Central memory CD8-positive, alpha-beta T cell (primary cell): ENCODE measurements at regions not wholly inside any gene's neighbourhood (a gene's known extent, or its start where the extent isn't known, plus 50 kb on each side); places are given as distances from the start of the nearest gene placed in this dataset.

ENCODE experiments used
- ATAC-seq: fragments of 150-1000 bp; cut with Tn5 transposase; replicated peaks from 2 replicates; pipeline ENCODE4 v1.10.0; 2022; ENCODE audit warnings: mild to moderate bottlenecking, moderate FRiP score, moderate number of reproducible peaks; ENCODE audit not compliant: poor library complexity, severe bottlenecking; ENCODE audit errors: extremely low read depth
- DNase-seq, 2 donors: peaks; one replicate each; pipeline ENCODE4 v3.0.0; 2021; ENCODE audit warnings: low spot score in 2 of 2
- H3K27ac Mint-ChIP-seq: one replicate; pipeline ENCODE4 v1.8.0; 2022; ENCODE audit warnings: low read depth, mild to moderate bottlenecking, moderate library complexity, mixed read lengths
- H3K27me3 Mint-ChIP-seq: one replicate; pipeline ENCODE4 v1.8.0; 2022; ENCODE audit warnings: mixed read lengths
- H3K36me3 Mint-ChIP-seq: one replicate; pipeline ENCODE4 v1.8.0; 2022; ENCODE audit warnings: mild to moderate bottlenecking, moderate library complexity, mixed read lengths; ENCODE audit not compliant: insufficient read depth
- H3K4me1 Mint-ChIP-seq: one replicate; pipeline ENCODE4 v1.8.0; 2022; ENCODE audit warnings: mixed read lengths
- H3K4me3 Mint-ChIP-seq: one replicate; pipeline ENCODE4 v1.8.0; 2022; ENCODE audit warnings: mild to moderate bottlenecking, moderate library complexity, mixed read lengths
- H3K9me3 Mint-ChIP-seq: one replicate; pipeline ENCODE4 v1.8.0; 2022; ENCODE audit warnings: mixed read lengths

GRCh38 chr12:24109381-24110039, 160.0 kb upstream of the SOX5 start:
- Mint-ChIP-seq H3K4me1 (no peaks in the 10 kb centered on the region), H3K9me3 (peaks cover 4% of the 10 kb centered on the region), H3K27me3 (no peaks in the 10 kb centered on the region), H3K36me3 (no peaks in the 10 kb centered on the region), H3K27ac (no peak overlapping the region), H3K4me3 (no peak overlapping the region)
- ATAC-seq = no peak
- DNase-seq = no peak

GRCh38 chr12:24102676-24103075, 153.2 kb upstream of the SOX5 start:
- Mint-ChIP-seq H3K27me3 (no peaks in the 10 kb centered on the region), H3K4me3 (no peak overlapping the region), H3K4me1 (no peaks in the 10 kb centered on the region), H3K36me3 (no peaks in the 10 kb centered on the region), H3K9me3 (no peaks in the 10 kb centered on the region), H3K27ac (no peak overlapping the region)
- ATAC-seq (no peak), DNase-seq (no peak)

- Mint-ChIP-seq H3K36me3 (no peaks in the 10 kb centered on the region), H3K27ac (no peak overlapping the region), H3K27me3 (no peaks in the 10 kb centered on the region), H3K4me3 (no peak overlapping the region), H3K4me1 (no peaks in the 10 kb centered on the region), H3K9me3 (no peaks in the 10 kb centered on the region)
- no peak for ATAC-seq
- no peak for DNase-seq
Observed at GRCh38 chr12:24099576-24099975, 150.1 kb upstream of the SOX5 start.

GRCh38 chr12:24095245-24095644, 145.8 kb upstream of the SOX5 start:
- Mint-ChIP-seq H3K27me3 (no peaks in the 10 kb centered on the region), H3K4me3 (no peak overlapping the region), H3K27ac (no peak overlapping the region), H3K36me3 (no peaks in the 10 kb centered on the region), H3K4me1 (no peaks in the 10 kb centered on the region), H3K9me3 (peaks cover 12% of the 10 kb centered on the region)
- DNase-seq = no peak
- ATAC-seq = no peak

GRCh38 chr12:24089510-24089890, 140.0 kb upstream of the SOX5 start:
- ATAC-seq (no peak), DNase-seq (no peak)
- Mint-ChIP-seq H3K36me3 (no peaks in the 10 kb centered on the region), H3K9me3 (peaks cover 12% of the 10 kb centered on the region), H3K27ac (no peak overlapping the region), H3K4me1 (no peaks in the 10 kb centered on the region), H3K4me3 (no peak overlapping the region), H3K27me3 (no peaks in the 10 kb centered on the region)

- Mint-ChIP-seq H3K4me3 (no peak overlapping the region), H3K36me3 (no peaks in the 10 kb centered on the region), H3K9me3 (peaks cover 14% of the 10 kb centered on the region), H3K4me1 (no peaks in the 10 kb centered on the region), H3K27ac (no peak overlapping the region), H3K27me3 (no peaks in the 10 kb centered on the region)
- DNase-seq = no peak
- no peak for ATAC-seq
Observed at GRCh38 chr12:24088751-24089509, 139.5 kb upstream of the SOX5 start.

GRCh38 chr12:24087294-24087693, 137.8 kb upstream of the SOX5 start:
- Mint-ChIP-seq H3K4me3 (no peak overlapping the region), H3K4me1 (no peaks in the 10 kb centered on the region), H3K9me3 (peaks cover 16% of the 10 kb centered on the region), H3K27ac (no peak overlapping the region), H3K36me3 (no peaks in the 10 kb centered on the region), H3K27me3 (no peaks in the 10 kb centered on the region)
- no peak for ATAC-seq
- DNase-seq = no peak

GRCh38 chr12:24084800-24085199, 135.3 kb upstream of the SOX5 start:
- ATAC-seq (no peak), DNase-seq (no peak)
- Mint-ChIP-seq H3K9me3 (peaks cover 4% of the 10 kb centered on the region), H3K27me3 (no peaks in the 10 kb centered on the region), H3K4me1 (no peaks in the 10 kb centered on the region), H3K27ac (no peak overlapping the region), H3K4me3 (no peak overlapping the region), H3K36me3 (no peaks in the 10 kb centered on the region)

- peaks cover 4% of the 10 kb centered on the region for H3K9me3 Mint-ChIP-seq
- H3K36me3 Mint-ChIP-seq = no peaks in the 10 kb centered on the region
- ATAC-seq (no peak), DNase-seq (no peak)
- H3K27ac Mint-ChIP-seq = no peak overlapping the region
- H3K27me3 Mint-ChIP-seq = no peaks in the 10 kb centered on the region
- no peak overlapping the region for H3K4me3 Mint-ChIP-seq
- no peaks in the 10 kb centered on the region for H3K4me1 Mint-ChIP-seq
Observed at GRCh38 chr12:24083838-24084237, 134.4 kb upstream of the SOX5 start.

- Mint-ChIP-seq H3K4me3 (no peak overlapping the region), H3K9me3 (peaks cover 4% of the 10 kb centered on the region), H3K27me3 (no peaks in the 10 kb centered on the region), H3K4me1 (no peaks in the 10 kb centered on the region), H3K27ac (no peak overlapping the region), H3K36me3 (no peaks in the 10 kb centered on the region)
- ATAC-seq (no peak), DNase-seq (no peak)
Observed at GRCh38 chr12:24081606-24082005, 132.1 kb upstream of the SOX5 start.

GRCh38 chr12:24081092-24081529, 131.6 kb upstream of the SOX5 start:
- no peak overlapping the region for H3K4me3 Mint-ChIP-seq

GRCh38 chr12:24080465-24080864, 131.0 kb upstream of the SOX5 start:
- DNase-seq = no peak
- Mint-ChIP-seq H3K27ac (no peak overlapping the region), H3K4me3 (no peak overlapping the region), H3K36me3 (no peaks in the 10 kb centered on the region), H3K4me1 (no peaks in the 10 kb centered on the region), H3K27me3 (no peaks in the 10 kb centered on the region), H3K9me3 (peaks cover 4% of the 10 kb centered on the region)
- no peak for ATAC-seq

More at GRCh38 chr12:24081092-24081529, 131.6 kb upstream of the SOX5 start:
- ATAC-seq = no peak
- DNase-seq = no peak
- H3K27ac Mint-ChIP-seq = no peak overlapping the region
- H3K36me3 Mint-ChIP-seq = no peaks in the 10 kb centered on the region
- no peaks in the 10 kb centered on the region for H3K4me1 Mint-ChIP-seq
- H3K27me3 Mint-ChIP-seq = no peaks in the 10 kb centered on the region
- peaks cover 4% of the 10 kb centered on the region for H3K9me3 Mint-ChIP-seq

GRCh38 chr12:24079083-24079482, 129.6 kb upstream of the SOX5 start:
- H3K36me3 Mint-ChIP-seq = no peaks in the 10 kb centered on the region
- no peaks in the 10 kb centered on the region for H3K4me1 Mint-ChIP-seq
- peaks cover 3% of the 10 kb centered on the region for H3K9me3 Mint-ChIP-seq
- no peak overlapping the region for H3K4me3 Mint-ChIP-seq
- H3K27me3 Mint-ChIP-seq = no peaks in the 10 kb centered on the region
- H3K27ac Mint-ChIP-seq = no peak overlapping the region
- ATAC-seq = no peak
- no peak for DNase-seq
